MCF 10A (cell line): ENCODE measurements at regions not wholly inside any gene's neighbourhood (a gene's known extent, or its start where the extent isn't known, plus 50 kb on each side); places are given as distances from the start of the nearest gene placed in this dataset.
"Not testable (repeated sequence)": the region's sequence is repeated elsewhere in the genome, so short reads cannot be mapped to it uniquely, and the experiment has no call there.

Experiments used
- BruUV-seq: library from RNA; stranded (reverse); fragments of 400-500 nt; replicated peaks from 2 replicates; lab custom pipeline; 2021; lab: Mats Ljungman, UMichigan
- CTCF ChIA-PET: fragments of 300-600 bp; sonication (Branson Sonifier 250); formaldehyde crosslinking; extraction: SDS; loops from one replicate; lab custom pipeline; 2021; ENCODE audit warnings: antibody characterized with exemption, inconsistent platforms; lab: Yijun Ruan, JAX
- POLR2A ChIA-PET: fragments of 300-600, 350-650 bp; sonication (Branson Sonifier 250); formaldehyde crosslinking; extraction: SDS; loops from one replicate; lab custom pipeline; 2020; ENCODE audit warnings: antibody characterized with exemption, inconsistent platforms; lab: Yijun Ruan, JAX
- DNase-seq: peaks from one replicate; pipeline ENCODE4 v3.0.0-alpha.2; 2018; ENCODE audit not compliant: unreplicated experiment
- H3K27ac Mint-ChIP-seq: one replicate; pipeline ENCODE4 v1.8.0; 2022; ENCODE audit warnings: mild to moderate bottlenecking, low read depth, mixed read lengths; ENCODE audit not compliant: unreplicated experiment
- H3K27me3 Mint-ChIP-seq: one replicate; pipeline ENCODE4 v1.8.0; 2022; ENCODE audit warnings: mixed read lengths; ENCODE audit not compliant: insufficient read depth, unreplicated experiment
- H3K36me3 Mint-ChIP-seq: one replicate; pipeline ENCODE4 v1.8.0; 2022; ENCODE audit warnings: mild to moderate bottlenecking, moderate library complexity, mixed read lengths; ENCODE audit not compliant: insufficient read depth, unreplicated experiment
- H3K4me1 Mint-ChIP-seq: one replicate; pipeline ENCODE4 v1.8.0; 2022; ENCODE audit warnings: mixed read lengths; ENCODE audit not compliant: insufficient read depth, unreplicated experiment
- H3K4me3 Mint-ChIP-seq: one replicate; pipeline ENCODE4 v1.8.0; 2022; ENCODE audit warnings: mild to moderate bottlenecking, moderate library complexity, mixed read lengths; ENCODE audit not compliant: unreplicated experiment
- H3K9me3 Mint-ChIP-seq: one replicate; pipeline ENCODE4 v1.8.0; 2022; ENCODE audit warnings: mixed read lengths; ENCODE audit not compliant: unreplicated experiment
- CTCF ChIP-seq: fragments of 200-600 bp; IDR thresholded peaks from one replicate; pipeline ENCODE4 v1.8.0; 2022; ENCODE audit warnings: antibody characterized with exemption, mild to moderate bottlenecking; ENCODE audit not compliant: unreplicated experiment
- intact Hi-C: fragments of 100-400 bp; cut with micrococcal nuclease; formaldehyde crosslinking; loops from 2 replicates; pipeline ENCODE4 v1.14.1; 2022

- H3K36me3 Mint-ChIP-seq, H3K27ac Mint-ChIP-seq, POLR2A ChIA-PET, BruUV-seq, intact Hi-C loops, DNase-seq, H3K9me3 Mint-ChIP-seq, H3K4me1 Mint-ChIP-seq, H3K27me3 Mint-ChIP-seq, H3K4me3 Mint-ChIP-seq, CTCF ChIA-PET: not testable (repeated sequence)
Observed at GRCh38 chr4:9677357-9677756, 104.1 kb upstream of the DRD5 start.

GRCh38 chr4:9679704-9680478 is 101.5 kb upstream of the DRD5 start:
- ChIA-PET POLR2A (interaction anchor here (0.6 kb wide), 1 partner anchor 550 kb away, joined by 3 read pairs; no protein-coding TSS in a partner anchor), CTCF (no interaction called here)
- Mint-ChIP-seq H3K27me3 (no peaks in the 10 kb centered on the region), H3K4me3 (no peak overlapping the region), H3K27ac (no peak overlapping the region), H3K9me3 (no peaks in the 10 kb centered on the region), H3K36me3 (no peaks in the 10 kb centered on the region), H3K4me1 (no peaks in the 10 kb centered on the region)
- no peak for TF ChIP-seq CTCF
- intact Hi-C loops: no loop called here
- no TSS peak for BruUV-seq
- DNase-seq: no peak

GRCh38 chr4:9683174-9683573 is 98.3 kb upstream of the DRD5 start:
- H3K4me1 Mint-ChIP-seq, H3K27me3 Mint-ChIP-seq, intact Hi-C loops: not testable (repeated sequence)

GRCh38 chr4:9685016-9685415 is 96.4 kb upstream of the DRD5 start:
- H3K9me3 Mint-ChIP-seq, H3K27ac Mint-ChIP-seq, POLR2A ChIA-PET, DNase-seq, H3K36me3 Mint-ChIP-seq, H3K4me3 Mint-ChIP-seq, H3K27me3 Mint-ChIP-seq, CTCF ChIA-PET, H3K4me1 Mint-ChIP-seq, intact Hi-C loops, BruUV-seq: not testable (repeated sequence)

More at GRCh38 chr4:9683174-9683573, 98.3 kb upstream of the DRD5 start:
- CTCF ChIA-PET: interaction anchor here (0.7 kb wide), 1 partner anchor 632 kb away, joined by 3 read pairs; no protein-coding TSS in a partner anchor
- H3K9me3 Mint-ChIP-seq, H3K27ac Mint-ChIP-seq, H3K36me3 Mint-ChIP-seq, POLR2A ChIA-PET, H3K4me3 Mint-ChIP-seq, DNase-seq, BruUV-seq: not testable (repeated sequence)

- BruUV-seq: no TSS peak
- Mint-ChIP-seq H3K27ac (no peak overlapping the region), H3K27me3 (no peaks in the 10 kb centered on the region), H3K4me3 (no peak overlapping the region), H3K9me3 (no peaks in the 10 kb centered on the region), H3K4me1 (no peaks in the 10 kb centered on the region), H3K36me3 (no peaks in the 10 kb centered on the region)
- TF ChIP-seq CTCF: no peak
- DNase-seq: no peak
- ChIA-PET CTCF (no interaction called here), POLR2A (no interaction called here)
- intact Hi-C loops: no loop called here
Observed at GRCh38 chr4:9685692-9686091, 95.7 kb upstream of the DRD5 start.

GRCh38 chr4:9690636-9691237 is 90.7 kb upstream of the DRD5 start:
- H3K27ac Mint-ChIP-seq, H3K36me3 Mint-ChIP-seq, BruUV-seq, H3K4me1 Mint-ChIP-seq, H3K9me3 Mint-ChIP-seq, H3K27me3 Mint-ChIP-seq, DNase-seq: not testable (repeated sequence)
- peak overlapping the region; percentile 79 for H3K4me3 Mint-ChIP-seq
- CTCF ChIA-PET: interaction anchor here (0.5 kb wide), 1 partner anchor 1320 kb away, joined by 3 read pairs; no protein-coding TSS in a partner anchor
- intact Hi-C loops: loop anchor here (5.0 kb wide), 1 partner anchor 427 kb away; the partner anchor contains the start of gene WDR1
- POLR2A ChIA-PET: interaction anchor here (0.6 to 1.0 kb wide), 2 partner anchors 316 to 428 kb away, joined by 3 read pairs; no protein-coding TSS in a partner anchor
